HG03521 (cell line): ENCODE measurements at regions not wholly inside any gene's neighbourhood (a gene's known extent, or its start where the extent isn't known, plus 50 kb on each side); places are given as distances from the start of the nearest gene placed in this dataset.
"Not testable (repeated sequence)": the region's sequence is repeated elsewhere in the genome, so short reads cannot be mapped to it uniquely, and the experiment has no call there.

Experiments
- ATAC-seq: cut with Tn5 transposase; IDR thresholded peaks from one replicate; pipeline ENCODE4 v1.9.1; 2021; ENCODE audit warnings: mild to moderate bottlenecking, moderate library complexity; ENCODE audit not compliant: unreplicated experiment

DNA sequence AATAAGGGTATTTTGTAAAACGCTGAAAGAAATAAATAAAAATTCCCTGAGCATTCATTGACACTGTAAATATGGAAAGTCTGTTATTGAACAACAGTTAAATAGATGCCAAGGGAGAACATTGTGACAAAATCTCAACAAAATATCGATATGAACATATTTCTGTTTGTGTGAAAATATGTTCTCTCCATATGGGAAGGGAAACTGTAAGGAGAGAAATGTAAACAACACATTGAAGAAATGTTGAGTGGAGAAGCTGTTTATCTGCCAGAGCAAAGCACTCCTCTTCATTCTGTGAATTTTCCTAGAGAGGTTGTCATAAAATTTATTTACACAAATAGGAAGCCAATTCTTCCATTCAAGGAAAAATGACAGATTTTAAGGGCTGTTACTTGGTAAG, 57.1 kb upstream of the EOMES start:
- no peak for ATAC-seq

GRCh38 chr3:27789420-27789819, 67.3 kb upstream of the EOMES start:
- ATAC-seq: no peak

- ATAC-seq: no peak
Measured at GRCh38 chr3:27791956-27792355, 69.8 kb upstream of the EOMES start.

DNA sequence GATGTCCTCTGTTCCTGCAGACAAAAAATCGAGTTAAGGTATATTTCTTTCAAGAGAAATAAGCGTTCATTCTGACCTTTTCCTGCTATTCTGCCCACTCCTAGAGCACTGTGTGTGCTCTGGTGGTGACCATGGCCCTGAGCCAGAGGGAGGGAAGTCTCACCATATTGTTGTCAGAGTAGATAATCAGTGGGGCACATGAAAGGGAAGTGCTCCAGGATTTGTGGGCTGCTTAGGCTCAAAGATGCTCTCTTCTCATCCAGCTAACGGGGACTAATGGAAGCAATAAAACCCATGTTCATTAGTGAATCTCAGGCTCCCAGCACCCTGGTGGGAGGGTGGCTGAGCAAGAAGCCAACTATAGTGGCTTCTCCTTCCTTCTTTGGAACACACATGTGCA, 70.7 kb upstream of the EOMES start:
- no peak for ATAC-seq

DNA sequence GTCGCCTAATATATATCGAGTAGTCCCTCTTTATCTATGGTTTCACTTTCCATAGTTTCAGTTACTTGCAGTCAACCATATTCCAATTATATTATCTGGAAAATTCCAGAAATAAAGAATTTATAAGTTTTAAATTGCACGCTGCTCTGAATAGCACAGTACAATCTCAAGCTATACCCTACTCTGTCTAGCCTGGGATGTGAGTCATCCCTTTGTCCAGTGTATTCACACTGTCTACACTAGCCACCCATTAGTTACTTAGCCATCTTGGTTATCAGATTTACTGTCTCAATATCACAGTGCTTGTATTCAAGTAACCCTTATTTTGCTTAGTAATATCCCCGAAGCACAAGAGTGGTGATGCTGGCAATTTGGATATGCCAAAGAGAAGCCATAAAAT, 72.1 kb upstream of the EOMES start:
- ATAC-seq: no peak

- no peak for ATAC-seq
Measured at GRCh38 chr3:27796365-27796875, 74.3 kb upstream of the EOMES start.

GRCh38 chr3:27797773-27798172, 75.7 kb upstream of the EOMES start:
- ATAC-seq: no peak

DNA sequence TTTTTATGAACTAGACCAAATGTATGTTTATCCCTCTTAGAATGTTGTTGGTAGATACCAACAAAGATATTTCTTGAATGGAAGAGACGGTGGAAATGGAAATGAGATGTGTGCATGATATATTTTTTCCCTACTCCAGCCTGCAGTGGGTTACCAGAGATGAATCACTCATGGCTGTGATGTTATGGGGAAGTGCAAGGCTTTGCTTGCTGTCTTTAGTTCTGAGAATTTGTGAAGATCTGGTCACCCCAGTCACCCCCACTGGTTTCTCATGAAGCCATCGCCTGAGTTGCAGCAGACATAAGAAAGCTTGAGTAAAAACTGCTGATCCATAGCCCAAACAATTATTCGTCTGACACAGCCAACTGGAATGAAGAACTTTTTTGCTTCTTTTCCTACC, 78.1 kb upstream of the EOMES start:
- ATAC-seq: no peak

GRCh38 chr3:27802425-27802824, 80.3 kb upstream of the EOMES start:
- no peak for ATAC-seq

DNA sequence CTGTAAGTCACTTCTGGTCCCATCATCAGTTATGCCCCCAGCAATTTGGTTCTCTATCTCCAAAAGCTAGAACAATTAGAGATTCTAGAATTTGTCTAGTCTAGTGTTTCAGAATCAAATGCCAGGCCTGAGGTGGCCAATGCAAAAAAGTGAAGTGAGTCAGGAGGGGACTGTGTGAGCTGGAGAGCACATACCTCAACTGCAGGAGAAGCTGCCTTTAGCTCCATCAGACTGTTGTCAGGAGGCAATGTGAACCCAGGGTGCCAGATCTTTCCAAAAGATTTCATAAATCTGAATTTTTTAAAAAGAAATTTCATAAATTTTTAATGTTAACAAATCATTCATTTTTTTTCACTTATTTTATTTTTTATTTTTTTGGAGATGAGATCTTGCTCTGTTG, 80.7 kb upstream of the EOMES start:
- ATAC-seq: no peak

GRCh38 chr3:27805282-27805681, 83.2 kb upstream of the EOMES start:
- ATAC-seq: no peak

DNA sequence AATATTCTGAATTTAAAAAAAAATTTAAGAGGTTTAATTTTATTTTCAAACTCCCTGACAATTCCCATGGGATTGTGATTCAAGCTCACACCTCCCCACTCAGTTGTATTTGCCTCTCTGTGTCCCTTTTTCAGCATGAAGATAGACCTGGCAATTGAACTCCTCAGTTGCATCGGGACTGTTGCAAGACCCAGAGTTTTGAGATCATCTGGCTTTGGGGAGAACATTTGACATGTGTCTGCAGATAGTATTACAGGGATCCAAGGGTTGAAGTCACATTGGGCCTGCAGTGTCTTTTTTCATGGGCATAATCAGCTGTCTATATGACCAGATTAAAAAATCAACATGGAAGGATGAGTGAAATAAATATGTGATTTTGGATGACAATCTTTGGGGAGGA, 91.1 kb upstream of the EOMES start:
- no peak for ATAC-seq

DNA sequence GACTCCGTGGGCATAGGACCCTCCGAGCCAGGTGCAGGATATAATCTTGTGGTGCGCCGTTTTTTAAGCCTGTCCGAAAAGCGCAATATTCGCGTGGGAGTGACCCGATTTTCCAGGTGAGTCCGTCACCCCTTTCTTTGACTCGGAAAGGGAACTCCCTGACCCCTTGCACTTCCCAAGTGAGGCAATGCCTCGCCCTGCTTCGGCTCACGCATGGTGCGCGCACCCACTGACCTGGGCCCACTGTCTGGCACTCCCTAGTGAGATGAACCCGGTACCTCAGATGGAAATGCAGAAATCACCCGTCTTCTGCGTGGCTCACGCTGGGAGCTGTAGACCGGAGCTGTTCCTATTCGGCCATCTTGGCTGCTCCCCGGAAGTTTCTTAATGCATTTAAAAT, 99.5 kb upstream of the EOMES start:
- not testable (repeated sequence) for ATAC-seq

GRCh38 chr3:27824312-27825200, 102.4 kb upstream of the EOMES start:
- no peak for ATAC-seq

DNA sequence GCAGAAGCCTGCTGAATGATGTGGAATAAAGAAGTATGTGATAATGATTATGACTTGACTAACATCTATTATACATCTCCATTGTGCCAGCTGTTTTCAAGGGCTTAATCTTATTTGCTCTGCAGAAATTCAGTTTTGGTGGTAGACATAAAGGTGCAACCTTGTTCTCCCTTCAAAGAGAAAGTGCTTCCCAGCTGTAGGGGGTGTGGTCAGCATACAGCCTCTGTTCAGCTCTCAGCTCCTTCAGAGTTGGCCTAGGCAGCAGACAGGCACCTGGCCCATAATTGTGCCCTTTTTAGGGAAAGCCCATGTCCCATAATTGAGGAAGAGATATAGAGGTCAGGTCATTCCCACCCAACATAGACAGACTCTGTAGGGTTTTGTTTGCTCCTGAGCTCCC, 104.3 kb upstream of the EOMES start:
- ATAC-seq: no peak

DNA sequence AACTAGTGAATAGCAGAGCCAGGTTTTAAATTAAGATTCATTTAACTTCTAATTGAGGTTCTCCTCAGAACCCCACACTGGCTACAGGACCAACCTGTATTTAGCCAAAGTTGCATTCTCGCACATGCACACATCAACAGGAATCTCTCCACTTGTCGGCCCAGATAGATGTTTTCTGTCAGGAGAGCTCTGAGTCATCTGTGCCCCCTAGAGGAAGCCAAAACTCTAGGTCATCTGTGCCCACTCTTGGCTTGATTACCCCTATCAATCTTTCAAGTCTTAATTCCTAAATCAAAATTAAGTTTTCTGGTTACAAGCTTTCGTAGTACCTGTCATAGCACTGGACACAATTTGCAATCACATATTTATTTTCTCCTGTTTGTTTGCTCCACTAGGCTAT, 104.9 kb upstream of the EOMES start:
- no peak for ATAC-seq

- no peak for ATAC-seq
Measured at GRCh38 chr3:27840807-27841594, 118.9 kb upstream of the EOMES start.

- ATAC-seq: no peak
Measured at GRCh38 chr3:27844052-27844675, 122.0 kb upstream of the EOMES start.

GRCh38 chr3:27847697-27848096, 125.6 kb upstream of the EOMES start:
- ATAC-seq: no peak

GRCh38 chr3:27848826-27849225, 126.7 kb upstream of the EOMES start:
- no peak for ATAC-seq

DNA sequence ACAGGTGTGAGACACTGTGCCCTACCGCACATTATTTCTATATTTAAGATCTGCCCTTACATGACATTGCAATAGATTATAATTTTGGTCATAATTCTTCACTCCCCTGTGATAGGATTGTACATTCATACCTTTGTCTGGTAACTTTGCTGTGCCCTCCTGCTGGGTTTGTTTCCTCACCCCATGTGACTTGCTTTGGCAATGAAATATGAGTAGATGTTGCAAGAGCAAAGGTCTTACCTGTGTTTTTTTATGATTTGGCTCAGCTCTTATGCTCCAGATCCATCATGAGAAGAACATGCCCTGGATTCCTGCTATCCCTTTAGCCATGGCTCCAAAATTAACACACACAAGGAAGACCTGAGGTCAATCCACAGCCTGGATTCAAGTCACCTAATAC, 137.7 kb upstream of the EOMES start:
- no peak for ATAC-seq
